Suprapubic skin (tissue), 4 donors: ENCODE measurements at regions not wholly inside any gene's neighbourhood (a gene's known extent, or its start where the extent isn't known, plus 50 kb on each side); places are given as distances from the start of the nearest gene placed in this dataset.

ENCODE experiments used
- DNase-seq, 2 donors: peaks; one replicate each; pipeline ENCODE4 v3.0.0-alpha.2; 2019; ENCODE audit warnings: low spot score in 2 of 2
- H3K27ac ChIP-seq: fragments of 200-600 bp; sonication (generic); one replicate; pipeline ENCODE4 v1.5.1; 2019
- H3K27me3 ChIP-seq: fragments of 200-600 bp; sonication (generic); one replicate; pipeline ENCODE4 v1.5.1; 2019
- H3K36me3 ChIP-seq: fragments of 200-600 bp; sonication (generic); one replicate; pipeline ENCODE4 v1.5.1; 2019
- H3K4me1 ChIP-seq: fragments of 200-600 bp; sonication (generic); one replicate; pipeline ENCODE4 v1.5.1; 2019
- H3K4me3 ChIP-seq: fragments of 200-600 bp; sonication (generic); one replicate; pipeline ENCODE4 v1.5.1; 2019; ENCODE audit warnings: mild to moderate bottlenecking
- H3K9me3 ChIP-seq: fragments of 200-600 bp; sonication (generic); one replicate; pipeline ENCODE4 v1.5.1; 2019
- CTCF ChIP-seq, 2 donors: fragments of 200-600 bp in 1 of 2; fragments of 450-650 bp in 1 of 2; sonication (generic) in 1 of 2; IDR thresholded peaks; one replicate each; pipeline ENCODE4 v1.5.1; 2016 to 2019; ENCODE audit warnings: antibody characterized with exemption in 2 of 2, mild to moderate bottlenecking in 1 of 2, moderate library complexity in 1 of 2
- EP300 ChIP-seq: sonication (generic); formaldehyde crosslinking; IDR thresholded peaks from one replicate; pipeline ENCODE4 v1.6.1; 2017; ENCODE audit warnings: antibody characterized with exemption
- POLR2A ChIP-seq, 2 donors: fragments of 450-650 bp; IDR thresholded peaks; one replicate each; pipeline ENCODE4 v1.6.1; 2017; ENCODE audit warnings: antibody characterized with exemption in 2 of 2, mild to moderate bottlenecking in 2 of 2, moderate library complexity in 2 of 2
- POLR2AphosphoS5 ChIP-seq, 3 donors: sonication (generic); formaldehyde crosslinking; IDR thresholded peaks; one replicate each; pipeline ENCODE4 v1.6.1; 2017; ENCODE audit warnings: antibody characterized with exemption in 3 of 3
- WGBS: methylation state at CpG from one replicate; pipeline ENCODE4 v1.1.5; 2018; 5-methylcytosine and 5-hydroxymethylcytosine counted together

- TF ChIP-seq POLR2A (IDR thresholded peaks at IDR 0.05) = no peak
- no peak for TF ChIP-seq CTCF (IDR thresholded peaks at IDR 0.05)
- TF ChIP-seq POLR2AphosphoS5 (IDR thresholded peaks at IDR 0.05) = no peak
- TF ChIP-seq EP300 = no peak
- no peaks in the 10 kb centered on the region for H3K4me1 ChIP-seq
- no peak overlapping the region for H3K4me3 ChIP-seq
- H3K36me3 ChIP-seq = no peaks in the 10 kb centered on the region
- no peak overlapping the region for H3K27ac ChIP-seq
- WGBS = 85% methylated on average over 15 of the region's 16 CpGs
- no peaks in the 10 kb centered on the region for H3K27me3 ChIP-seq
- no peaks in the 10 kb centered on the region for H3K9me3 ChIP-seq
- DNase-seq = no peak
These were observed 753.2 kb upstream of the EEF2KMT start for GRCh38 chr16:5850632-5851392.

- no peaks in the 10 kb centered on the region for H3K36me3 ChIP-seq
- 31% methylated on average over 3 of the region's 3 CpGs for WGBS
- no peaks in the 10 kb centered on the region for H3K27me3 ChIP-seq
- no peaks in the 10 kb centered on the region for H3K4me1 ChIP-seq
- no peaks in the 10 kb centered on the region for H3K9me3 ChIP-seq
- DNase-seq = no peak
- no peak for TF ChIP-seq EP300
- TF ChIP-seq POLR2A (IDR thresholded peaks at IDR 0.05) = no peak
- TF ChIP-seq POLR2AphosphoS5 (IDR thresholded peaks at IDR 0.05) = no peak
- TF ChIP-seq CTCF (IDR thresholded peaks at IDR 0.05) = no peak
- H3K27ac ChIP-seq = no peak overlapping the region
- H3K4me3 ChIP-seq = no peak overlapping the region
These were observed 747.5 kb upstream of the EEF2KMT start for GRCh38 chr16:5845046-5845445.

- WGBS = 29% methylated on average over 7 of the region's 7 CpGs
- no peak for DNase-seq
- no peaks in the 10 kb centered on the region for H3K9me3 ChIP-seq
- no peaks in the 10 kb centered on the region for H3K27me3 ChIP-seq
- no peak overlapping the region for H3K27ac ChIP-seq
- no peaks in the 10 kb centered on the region for H3K36me3 ChIP-seq
- TF ChIP-seq POLR2AphosphoS5 (IDR thresholded peaks at IDR 0.05) = no peak
- no peak for TF ChIP-seq POLR2A (IDR thresholded peaks at IDR 0.05)
- no peak for TF ChIP-seq EP300
- no peak for TF ChIP-seq CTCF (IDR thresholded peaks at IDR 0.05)
- no peaks in the 10 kb centered on the region for H3K4me1 ChIP-seq
- H3K4me3 ChIP-seq = no peak overlapping the region
These were observed 744.4 kb upstream of the EEF2KMT start for GRCh38 chr16:5841974-5842373.

GRCh38 chr16:5838725-5839124 lies 741.1 kb upstream of the EEF2KMT start:
- Histone ChIP-seq H3K27me3 (no peaks in the 10 kb centered on the region), H3K36me3 (no peaks in the 10 kb centered on the region), H3K4me1 (no peaks in the 10 kb centered on the region), H3K9me3 (no peaks in the 10 kb centered on the region), H3K27ac (no peak overlapping the region), H3K4me3 (no peak overlapping the region)
- no peak for DNase-seq
- TF ChIP-seq POLR2A (IDR thresholded peaks at IDR 0.05) (no peak), CTCF (IDR thresholded peaks at IDR 0.05) (no peak), POLR2AphosphoS5 (IDR thresholded peaks at IDR 0.05) (no peak), EP300 (no peak)
- 81% methylated on average over 3 of the region's 3 CpGs for WGBS

- DNase-seq = no peak
- Histone ChIP-seq H3K36me3 (no peaks in the 10 kb centered on the region), H3K4me3 (no peak overlapping the region), H3K27ac (no peak overlapping the region), H3K4me1 (no peaks in the 10 kb centered on the region), H3K27me3 (no peaks in the 10 kb centered on the region), H3K9me3 (peaks cover 1% of the 10 kb centered on the region)
- 47% methylated on average over 7 of the region's 7 CpGs for WGBS
- TF ChIP-seq EP300 (no peak), POLR2AphosphoS5 (IDR thresholded peaks at IDR 0.05) (no peak), POLR2A (IDR thresholded peaks at IDR 0.05) (no peak), CTCF (IDR thresholded peaks at IDR 0.05) (no peak)
These were observed 740.5 kb upstream of the EEF2KMT start for GRCh38 chr16:5838071-5838470.
